Lower leg skin (tissue), 3 donors: ENCODE measurements at regions not wholly inside any gene's neighbourhood (a gene's known extent, or its start where the extent isn't known, plus 50 kb on each side); places are given as distances from the start of the nearest gene placed in this dataset.

ENCODE experiments used
- POLR2A ChIP-seq, 2 donors: fragments of 450-650 bp; IDR thresholded peaks; one replicate each; pipeline ENCODE4 v1.6.1; 2016 to 2017; ENCODE audit warnings: antibody characterized with exemption in 2 of 2, mild to moderate bottlenecking in 1 of 2, moderate library complexity in 1 of 2
- TF ChIP-seq, protein P1 (sequence below), 3 donors: fragments of 450-650 bp; IDR thresholded peaks; one replicate each; pipeline ENCODE4 v1.5.1; 2016; ENCODE audit warnings: antibody characterized with exemption in 3 of 3, mild to moderate bottlenecking in 3 of 3, moderate library complexity in 2 of 3

DNA sequence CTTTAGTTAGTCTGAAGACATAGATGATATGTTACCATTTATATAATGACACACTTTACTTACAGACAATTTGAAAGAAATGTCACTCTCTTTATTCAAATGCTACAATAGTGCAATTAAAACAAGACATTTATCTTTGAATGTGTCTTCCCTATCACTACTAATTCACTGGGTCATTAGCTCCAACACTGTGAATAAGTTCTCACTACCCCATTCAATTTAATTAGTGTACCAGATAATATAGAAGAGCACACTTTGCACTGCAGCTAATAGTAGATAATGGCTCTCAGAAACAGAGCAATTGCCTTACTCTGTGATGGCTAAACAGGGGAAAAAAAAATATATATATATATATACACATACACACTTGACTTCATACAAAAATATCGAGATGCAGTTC, 497.0 kb downstream of the DTWD2 start:
- TF ChIP-seq, protein P1, sequence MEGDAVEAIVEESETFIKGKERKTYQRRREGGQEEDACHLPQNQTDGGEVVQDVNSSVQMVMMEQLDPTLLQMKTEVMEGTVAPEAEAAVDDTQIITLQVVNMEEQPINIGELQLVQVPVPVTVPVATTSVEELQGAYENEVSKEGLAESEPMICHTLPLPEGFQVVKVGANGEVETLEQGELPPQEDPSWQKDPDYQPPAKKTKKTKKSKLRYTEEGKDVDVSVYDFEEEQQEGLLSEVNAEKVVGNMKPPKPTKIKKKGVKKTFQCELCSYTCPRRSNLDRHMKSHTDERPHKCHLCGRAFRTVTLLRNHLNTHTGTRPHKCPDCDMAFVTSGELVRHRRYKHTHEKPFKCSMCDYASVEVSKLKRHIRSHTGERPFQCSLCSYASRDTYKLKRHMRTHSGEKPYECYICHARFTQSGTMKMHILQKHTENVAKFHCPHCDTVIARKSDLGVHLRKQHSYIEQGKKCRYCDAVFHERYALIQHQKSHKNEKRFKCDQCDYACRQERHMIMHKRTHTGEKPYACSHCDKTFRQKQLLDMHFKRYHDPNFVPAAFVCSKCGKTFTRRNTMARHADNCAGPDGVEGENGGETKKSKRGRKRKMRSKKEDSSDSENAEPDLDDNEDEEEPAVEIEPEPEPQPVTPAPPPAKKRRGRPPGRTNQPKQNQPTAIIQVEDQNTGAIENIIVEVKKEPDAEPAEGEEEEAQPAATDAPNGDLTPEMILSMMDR (IDR thresholded peaks at IDR 0.05): no peak
- TF ChIP-seq POLR2A (IDR thresholded peaks at IDR 0.05): no peak
